ENCODE measurements at regions not wholly inside any gene's neighbourhood (a gene's known extent, or its start where the extent isn't known, plus 50 kb on each side); places are given as distances from the start of the nearest gene placed in this dataset.

DNA sequence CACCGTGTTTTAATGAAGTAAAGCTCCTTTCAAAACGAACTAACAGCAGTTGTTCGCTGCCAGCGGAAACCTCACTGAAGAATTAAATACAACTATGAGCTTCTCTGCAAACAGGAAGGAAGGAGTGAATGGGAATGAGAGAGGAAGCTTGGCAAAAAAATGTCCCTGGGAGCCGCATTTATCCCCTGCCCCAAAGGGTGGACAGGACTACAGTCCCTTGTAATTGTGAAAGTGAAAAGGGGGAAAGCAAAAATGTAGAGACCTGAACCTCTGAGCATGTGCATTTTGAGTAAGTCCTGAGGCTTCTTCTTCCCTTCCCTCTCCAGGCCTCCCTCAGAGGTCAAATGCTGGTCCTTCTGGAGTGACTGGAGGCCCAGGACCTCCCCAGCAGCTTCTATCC is 53.8 kb upstream of the BMP2K start:
- DNase-seq (ENCODE audit: extremely low read depth, low read depth) = no peak
- no peak overlapping the region for H3K4me3 ChIP-seq (replicated peaks; ENCODE audit: low read depth, low read length)
- TF ChIP-seq, protein P1, sequence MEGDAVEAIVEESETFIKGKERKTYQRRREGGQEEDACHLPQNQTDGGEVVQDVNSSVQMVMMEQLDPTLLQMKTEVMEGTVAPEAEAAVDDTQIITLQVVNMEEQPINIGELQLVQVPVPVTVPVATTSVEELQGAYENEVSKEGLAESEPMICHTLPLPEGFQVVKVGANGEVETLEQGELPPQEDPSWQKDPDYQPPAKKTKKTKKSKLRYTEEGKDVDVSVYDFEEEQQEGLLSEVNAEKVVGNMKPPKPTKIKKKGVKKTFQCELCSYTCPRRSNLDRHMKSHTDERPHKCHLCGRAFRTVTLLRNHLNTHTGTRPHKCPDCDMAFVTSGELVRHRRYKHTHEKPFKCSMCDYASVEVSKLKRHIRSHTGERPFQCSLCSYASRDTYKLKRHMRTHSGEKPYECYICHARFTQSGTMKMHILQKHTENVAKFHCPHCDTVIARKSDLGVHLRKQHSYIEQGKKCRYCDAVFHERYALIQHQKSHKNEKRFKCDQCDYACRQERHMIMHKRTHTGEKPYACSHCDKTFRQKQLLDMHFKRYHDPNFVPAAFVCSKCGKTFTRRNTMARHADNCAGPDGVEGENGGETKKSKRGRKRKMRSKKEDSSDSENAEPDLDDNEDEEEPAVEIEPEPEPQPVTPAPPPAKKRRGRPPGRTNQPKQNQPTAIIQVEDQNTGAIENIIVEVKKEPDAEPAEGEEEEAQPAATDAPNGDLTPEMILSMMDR (IDR thresholded peaks at IDR 0.05; ENCODE audit: low read depth, low read length, missing control alignments) = no peak

DNA sequence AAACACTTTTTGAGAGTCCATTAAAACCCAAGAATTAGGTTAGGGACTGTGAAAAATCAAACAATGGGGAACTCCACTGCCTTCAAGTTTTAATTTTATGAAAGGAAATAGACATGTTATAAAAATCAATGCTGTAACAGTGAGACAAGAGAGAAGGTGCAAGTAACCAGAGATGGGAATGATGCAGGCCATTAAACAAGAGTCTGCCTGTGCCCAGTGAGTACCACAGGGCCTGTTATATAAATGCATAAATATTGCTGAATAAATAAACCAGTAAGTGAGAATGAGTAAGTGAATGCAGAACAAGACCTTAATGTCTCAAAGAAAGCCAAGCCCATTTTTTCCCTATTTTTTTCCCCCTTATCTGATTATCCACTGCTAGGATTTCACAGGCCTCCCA is 53.3 kb upstream of the BMP2K start:
- DNase-seq (ENCODE audit: extremely low read depth, low read depth) = no peak
- TF ChIP-seq, protein P1 (IDR thresholded peaks at IDR 0.05; ENCODE audit: low read depth, low read length, missing control alignments) = no peak
- H3K4me3 ChIP-seq (replicated peaks; ENCODE audit: low read depth, low read length) = no peak overlapping the region
